HL-60 (cell line): ENCODE measurements at regions not wholly inside any gene's neighbourhood (a gene's known extent, or its start where the extent isn't known, plus 50 kb on each side); places are given as distances from the start of the nearest gene placed in this dataset.
"Not testable (repeated sequence)": the region's sequence is repeated elsewhere in the genome, so short reads cannot be mapped to it uniquely, and the experiment has no call there.

ENCODE experiments used
- GABPA ChIP-seq: IDR thresholded peaks from 2 replicates; pipeline ENCODE4 v1.6.1; 2012; ENCODE audit warnings: low read depth
- POLR2AphosphoS5 ChIP-seq: IDR thresholded peaks from 2 replicates; pipeline ENCODE4 v1.6.1; 2012; ENCODE audit warnings: low read depth
- TF ChIP-seq, protein P1 (sequence below): IDR thresholded peaks from one replicate; pipeline ENCODE4 v1.5.1; 2011; ENCODE audit warnings: low read length, control low read depth, inconsistent platforms; ENCODE audit not compliant: insufficient read depth

DNA sequence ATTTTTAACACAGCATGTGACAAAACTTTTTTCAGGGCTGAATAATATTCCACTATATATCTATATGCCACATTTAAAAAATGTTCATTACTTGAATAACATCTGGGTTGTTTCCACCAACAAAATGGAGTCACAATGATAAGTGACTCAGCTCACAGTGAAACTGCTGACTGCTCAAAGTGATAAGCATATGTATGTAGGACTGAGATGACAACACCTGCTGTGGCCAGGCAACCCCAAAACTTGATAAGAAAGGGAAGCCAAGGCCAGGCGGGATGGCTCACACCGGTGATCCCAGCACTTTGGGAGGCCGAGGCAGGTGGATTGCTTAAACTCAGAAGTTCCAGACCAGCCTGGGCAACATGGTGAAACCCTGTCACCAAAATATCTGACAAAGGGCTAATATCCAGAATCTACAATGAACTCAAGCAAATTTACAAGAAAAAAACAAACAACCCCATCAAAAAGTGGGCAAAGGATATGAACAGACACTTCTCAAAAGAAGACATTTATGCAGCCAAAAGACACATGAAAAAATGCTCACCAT is 99.2 kb upstream of the TERB2 start:
- not testable (repeated sequence) for TF ChIP-seq GABPA, POLR2AphosphoS5
- TF ChIP-seq, protein P1, sequence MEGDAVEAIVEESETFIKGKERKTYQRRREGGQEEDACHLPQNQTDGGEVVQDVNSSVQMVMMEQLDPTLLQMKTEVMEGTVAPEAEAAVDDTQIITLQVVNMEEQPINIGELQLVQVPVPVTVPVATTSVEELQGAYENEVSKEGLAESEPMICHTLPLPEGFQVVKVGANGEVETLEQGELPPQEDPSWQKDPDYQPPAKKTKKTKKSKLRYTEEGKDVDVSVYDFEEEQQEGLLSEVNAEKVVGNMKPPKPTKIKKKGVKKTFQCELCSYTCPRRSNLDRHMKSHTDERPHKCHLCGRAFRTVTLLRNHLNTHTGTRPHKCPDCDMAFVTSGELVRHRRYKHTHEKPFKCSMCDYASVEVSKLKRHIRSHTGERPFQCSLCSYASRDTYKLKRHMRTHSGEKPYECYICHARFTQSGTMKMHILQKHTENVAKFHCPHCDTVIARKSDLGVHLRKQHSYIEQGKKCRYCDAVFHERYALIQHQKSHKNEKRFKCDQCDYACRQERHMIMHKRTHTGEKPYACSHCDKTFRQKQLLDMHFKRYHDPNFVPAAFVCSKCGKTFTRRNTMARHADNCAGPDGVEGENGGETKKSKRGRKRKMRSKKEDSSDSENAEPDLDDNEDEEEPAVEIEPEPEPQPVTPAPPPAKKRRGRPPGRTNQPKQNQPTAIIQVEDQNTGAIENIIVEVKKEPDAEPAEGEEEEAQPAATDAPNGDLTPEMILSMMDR, result not testable (repeated sequence)
